H1 (cell line): ENCODE measurements at regions not wholly inside any gene's neighbourhood (a gene's known extent, or its start where the extent isn't known, plus 50 kb on each side); places are given as distances from the start of the nearest gene placed in this dataset.

ENCODE experiments used
- CTCF ChIA-PET: fragments of 300-600 bp; sonication (Branson Sonifier 250); formaldehyde crosslinking; loops from one replicate; lab custom pipeline; 2021; ENCODE audit not compliant: partially characterized antibody; lab: Charles Lee
- POLR2A ChIA-PET: fragments of 300-600 bp; sonication (Branson Sonifier 250); formaldehyde crosslinking; loops from one replicate; lab custom pipeline; 2021; ENCODE audit warnings: inconsistent platforms; ENCODE audit not compliant: partially characterized antibody; lab: Charles Lee
- DNase-seq, 2 experiments: peaks; one replicate each; pipeline versions ENCODE4 v3.0.0 to v3.0.0-alpha.2; 2010 to 2022; ENCODE audit warnings: low spot score in 2 of 2, low read depth in 1 of 2, mixed read lengths in 1 of 2
- FAIRE-seq: peaks from 2 replicates; lab custom pipeline; 2011; peaks lifted over from hg19 to GRCh38; lab: Jason Lieb, UNC
- H2AFZ ChIP-seq: 2 replicates; pipeline ENCODE4 v1.8.1; 2012; ENCODE audit warnings: low read length, inconsistent platforms
- H2AK5ac ChIP-seq: 2 replicates; pipeline ENCODE4 v1.6.1; 2013; ENCODE audit warnings: low read depth, low read length
- H2BK120ac ChIP-seq: replicated peaks from 2 replicates; pipeline ENCODE3; 2013; ENCODE audit warnings: low read depth, low read length, inconsistent platforms
- H2BK12ac ChIP-seq: 2 replicates; pipeline ENCODE4 v1.6.1; 2013; ENCODE audit warnings: low read depth, low read length
- H2BK15ac ChIP-seq: 2 replicates; pipeline ENCODE4 v1.6.1; 2013; ENCODE audit warnings: low read length
- H2BK20ac ChIP-seq: 2 replicates; pipeline ENCODE4 v1.6.1; 2013; ENCODE audit warnings: low read length
- H2BK5ac ChIP-seq: 2 replicates; pipeline ENCODE4 v1.6.1; 2013; ENCODE audit warnings: low read depth, low read length
- H3K14ac ChIP-seq: 2 replicates; pipeline ENCODE4 v1.6.1; 2013; ENCODE audit warnings: inconsistent platforms; ENCODE audit not compliant: insufficient read length
- H3K18ac ChIP-seq: 2 replicates; pipeline ENCODE4 v1.6.1; 2013; ENCODE audit warnings: low read length; ENCODE audit errors: extremely low read depth
- H3K23ac ChIP-seq: 2 replicates; pipeline ENCODE4 v1.6.1; 2013; ENCODE audit warnings: inconsistent platforms; ENCODE audit not compliant: insufficient read length
- H3K23me2 ChIP-seq: 2 replicates; pipeline ENCODE4 v1.6.1; 2013; ENCODE audit warnings: low read depth, low read length
- H3K27ac ChIP-seq: 2 replicates; pipeline ENCODE4 v1.6.1; 2011; ENCODE audit warnings: low read depth, low read length, inconsistent platforms
- H3K27me3 ChIP-seq, 4 experiments: replicated peaks in 1 of 4; 1 replicate in 1 of 4; 2 replicates in 3 of 4; pipeline versions ENCODE4 v1.6.1 to v1.8.1; 2011 to 2013; ENCODE audit warnings: low read length in 3 of 4, mild to moderate bottlenecking in 3 of 4, inconsistent platforms in 2 of 4, mixed read lengths in 2 of 4, moderate library complexity in 1 of 4; ENCODE audit not compliant: control insufficient read depth in 3 of 4, insufficient read depth in 3 of 4; ENCODE audit errors: extremely low read depth in 1 of 4
- H3K36me3 ChIP-seq, 4 experiments: 2 replicates each; pipeline versions ENCODE4 v1.6.1 to v1.8.1; 2011 to 2013; ENCODE audit warnings: mild to moderate bottlenecking in 4 of 4, low read length in 3 of 4, moderate library complexity in 2 of 4, control low read depth in 1 of 4, inconsistent platforms in 1 of 4; ENCODE audit not compliant: insufficient read depth in 4 of 4, control insufficient read depth in 2 of 4
- H3K4ac ChIP-seq: replicated peaks from 2 replicates; pipeline ENCODE3; 2013; ENCODE audit warnings: low read length, low read depth, mixed read lengths, inconsistent platforms; ENCODE audit not compliant: insufficient read length
- H3K4me1 ChIP-seq, 4 experiments: replicated peaks in 1 of 4; 1 replicate in 1 of 4; 2 replicates in 3 of 4; pipeline versions ENCODE4 v1.6.1 to v1.8.1; 2011 to 2013; ENCODE audit warnings: low read length in 3 of 4, inconsistent platforms in 2 of 4, mixed read lengths in 1 of 4; ENCODE audit not compliant: insufficient read depth in 4 of 4, control insufficient read depth in 3 of 4
- H3K4me2 ChIP-seq, 2 experiments: 2 replicates each; pipeline versions ENCODE4 v1.6.1 to v1.8.1; 2011 to 2013; ENCODE audit warnings: low read depth in 2 of 2, low read length in 2 of 2, control low read depth in 1 of 2, inconsistent platforms in 1 of 2, mild to moderate bottlenecking in 1 of 2; ENCODE audit not compliant: insufficient read depth in 1 of 2
- H3K4me3 ChIP-seq, 4 experiments: fragments of 200-600, 300-600 bp in 1 of 4; sonication (generic), shearing (Covaris generic), sonication (Bioruptor Twin) in 1 of 4; 2 replicates each; pipeline versions ENCODE4 v1.5.1 to v1.8.1; 2011 to 2016; ENCODE audit warnings: low read length in 4 of 4, low read depth in 3 of 4, control low read depth in 2 of 4, inconsistent platforms in 2 of 4, mild to moderate bottlenecking in 2 of 4, mixed read lengths in 1 of 4, moderate library complexity in 1 of 4; ENCODE audit not compliant: insufficient read depth in 2 of 4; ENCODE audit errors: extremely low read depth in 1 of 4
- H3K56ac ChIP-seq: replicated peaks from 2 replicates; pipeline ENCODE3; 2013; ENCODE audit warnings: low read depth, mild to moderate bottlenecking, mixed read lengths, low read length, inconsistent platforms; ENCODE audit not compliant: insufficient read length
- H3K79me1 ChIP-seq: 2 replicates; pipeline ENCODE4 v1.6.1; 2013; ENCODE audit warnings: low read depth, low read length, control low read depth
- H3K79me2 ChIP-seq, 2 experiments: 2 replicates each; pipeline versions ENCODE4 v1.6.1 to v1.8.1; 2012 to 2013; ENCODE audit warnings: low read length in 2 of 2, mild to moderate bottlenecking in 2 of 2, inconsistent platforms in 1 of 2; ENCODE audit not compliant: insufficient read depth in 2 of 2, control insufficient read depth in 1 of 2
- H3K9ac ChIP-seq, 4 experiments: replicated peaks in 1 of 4; 1 replicate in 1 of 4; 2 replicates in 3 of 4; pipeline versions ENCODE4 v1.6.1 to v1.8.1; 2011 to 2013; ENCODE audit warnings: low read depth in 3 of 4, low read length in 3 of 4, control low read depth in 2 of 4, mild to moderate bottlenecking in 2 of 4, moderate library complexity in 2 of 4, inconsistent platforms in 1 of 4; ENCODE audit errors: extremely low read depth in 1 of 4
- H3K9me3 ChIP-seq, 2 experiments: 2 replicates each; pipeline versions ENCODE4 v1.6.1 to v1.8.1; 2012 to 2013; ENCODE audit warnings: mild to moderate bottlenecking in 2 of 2, moderate library complexity in 2 of 2, control low read depth in 1 of 2, inconsistent platforms in 1 of 2, low read depth in 1 of 2, low read length in 1 of 2, mixed read lengths in 1 of 2; ENCODE audit not compliant: insufficient read depth in 2 of 2
- H4K20me1 ChIP-seq, 2 experiments: replicated peaks in 1 of 2; 2 replicates each; pipeline versions ENCODE3 to v1.8.1; 2011 to 2013; ENCODE audit warnings: inconsistent platforms in 2 of 2, low read length in 2 of 2, mild to moderate bottlenecking in 1 of 2; ENCODE audit not compliant: insufficient read depth in 2 of 2, control insufficient read depth in 1 of 2
- H4K5ac ChIP-seq: 2 replicates; pipeline ENCODE4 v1.6.1; 2013; ENCODE audit warnings: low read length, low read depth, mixed read lengths, inconsistent platforms; ENCODE audit not compliant: insufficient read length
- H4K8ac ChIP-seq: 2 replicates; pipeline ENCODE4 v1.8.0; 2013; ENCODE audit warnings: mild to moderate bottlenecking, moderate library complexity, low read length, inconsistent platforms; ENCODE audit not compliant: insufficient read depth; ENCODE audit errors: extremely low read depth
- H4K91ac ChIP-seq: replicated peaks from 2 replicates; pipeline ENCODE3; 2013; ENCODE audit warnings: low read length, mixed read lengths, inconsistent platforms; ENCODE audit not compliant: insufficient read length
- BRCA1 ChIP-seq: IDR thresholded peaks from 2 replicates; pipeline ENCODE4 v1.6.1; 2012; ENCODE audit warnings: low read depth, low read length, improper control_type of control experiment
- JUN ChIP-seq: IDR thresholded peaks from 2 replicates; pipeline ENCODE4 v1.6.1; 2011; ENCODE audit warnings: low read depth, mild to moderate bottlenecking, improper control_type of control experiment, low read length
- WGBS, 2 experiments: shearing (Covaris generic) in 1 of 2; methylation state at CpG; one replicate each; pipeline versions ENCODE4 v1.1.6 to v1.1.7; 2013 to 2015; ENCODE audit warnings: low lambda C conversion rate in 2 of 2, mixed read lengths in 2 of 2, inconsistent platforms in 1 of 2, low coverage in 1 of 2, missing lambda C conversion rate in 1 of 2; ENCODE audit not compliant: insufficient replicate concordance in 2 of 2, insufficient coverage in 1 of 2, insufficient read length in 1 of 2; ENCODE audit errors: extremely low coverage in 1 of 2, missing lambda C conversion rate in 1 of 2; 5-methylcytosine and 5-hydroxymethylcytosine counted together

- H2BK12ac ChIP-seq = no peak overlapping the region
- no peak overlapping the region for H3K4ac ChIP-seq
- ChIA-PET CTCF (interaction anchor here (0.6 to 1.4 kb wide), 5 partner anchors 9 to 526 kb away, joined by 3 to 4 read pairs (median 3); no protein-coding TSS in a partner anchor), POLR2A (no interaction called here)
- no peak for DNase-seq
- no peak overlapping the region for H3K18ac ChIP-seq
- FAIRE-seq = no peak
- 90% methylated on average over 2 of the region's 2 CpGs; no CpG with 5 or more reads in 1 of the 2 experiments for WGBS, 2 experiments
- no peak overlapping the region for H2AFZ ChIP-seq
- H3K4me3 ChIP-seq = no peak overlapping the region
- H3K9ac ChIP-seq = no peak overlapping the region
- H2AK5ac ChIP-seq = no peak overlapping the region
- no peaks in the 10 kb centered on the region for H3K9me3 ChIP-seq
- H4K5ac ChIP-seq = no peak overlapping the region
- no peak overlapping the region for H3K56ac ChIP-seq
- H4K20me1 ChIP-seq = no peaks in the 10 kb centered on the region
- no peaks in the 10 kb centered on the region for H3K4me1 ChIP-seq
- H3K4me2 ChIP-seq = no peak overlapping the region
- no peak overlapping the region for H2BK20ac ChIP-seq
- H2BK5ac ChIP-seq = no peak overlapping the region
- no peaks in the 10 kb centered on the region for H3K36me3 ChIP-seq
- no peaks in the 10 kb centered on the region for H3K79me1 ChIP-seq
- H3K23me2 ChIP-seq = no peaks in the 10 kb centered on the region; the same call in 1 of the 2 replicates
- no peak overlapping the region for H3K14ac ChIP-seq
- H3K27ac ChIP-seq = no peak overlapping the region
- H2BK120ac ChIP-seq = no peak overlapping the region
- no peaks in the 10 kb centered on the region; a peak in 1 of 7 replicates for H3K27me3 ChIP-seq
- no peak overlapping the region for H4K8ac ChIP-seq
- TF ChIP-seq BRCA1 = no peak
- TF ChIP-seq JUN = no peak
- no peak overlapping the region for H4K91ac ChIP-seq
- no peak overlapping the region for H2BK15ac ChIP-seq
- H3K23ac ChIP-seq = no peak overlapping the region
- H3K79me2 ChIP-seq = no peaks in the 10 kb centered on the region
Measured at GRCh38 chr1:213738658-213739057, 249.1 kb upstream of the PROX1 start.
